K562 (cell line): ENCODE measurements at regions not wholly inside any gene's neighbourhood (a gene's known extent, or its start where the extent isn't known, plus 50 kb on each side); places are given as distances from the start of the nearest gene placed in this dataset.

Experiments
- ATAC-seq: fragments of 200-7000 bp; cut with Tn5 transposase; 3 replicates; pipeline ENCODE4 v1.9.1; 2020; ENCODE audit warnings: moderate library complexity
- BruUV-seq: library from RNA; stranded (reverse); fragments of 400-500 nt; replicated peaks from 2 replicates; lab custom pipeline; 2021; lab: Mats Ljungman, UMichigan
- CTCF ChIA-PET: fragments of 300-600 bp; formaldehyde crosslinking; extraction: SDS; loops from one replicate; lab custom pipeline; 2021; ENCODE audit warnings: low intra/inter-chr PET ratio; lab: Yijun Ruan, JAX
- POLR2A ChIA-PET: fragments of 300-600, 350-650 bp; sonication (Branson Sonifier 250); formaldehyde crosslinking; extraction: SDS; loops from one replicate; lab custom pipeline; 2021; ENCODE audit warnings: antibody characterized with exemption, inconsistent platforms; lab: Yijun Ruan, JAX
- DNase-seq, 4 experiments: peaks; one replicate each; pipeline versions ENCODE4 v3.0.0 to v3.0.0-alpha.2; 2011 to 2018; ENCODE audit warnings: low spot score in 3 of 4, mixed read lengths in 3 of 4; ENCODE audit errors: extremely low read depth in 1 of 4
- FAIRE-seq: peaks from 2 replicates; lab custom pipeline; 2011; peaks lifted over from hg19 to GRCh38; lab: Jason Lieb, UNC
- H2AFZ ChIP-seq: 2 replicates; pipeline ENCODE4 v1.6.0; 2011; ENCODE audit warnings: low read depth, low read length, control low read depth, inconsistent platforms
- H3K27ac ChIP-seq: fragments of 200-600 bp; 3 replicates; pipeline ENCODE4 v1.8.0; 2011; ENCODE audit warnings: low read depth, mild to moderate bottlenecking, control low read depth, inconsistent platforms, low read length, moderate library complexity, mixed read lengths; ENCODE audit errors: extremely low read depth
- H3K27me3 ChIP-seq, 2 experiments: fragments of 300-600 bp in 1 of 2; 2 replicates in 1 of 2; 3 replicates in 1 of 2; pipeline versions ENCODE4 v1.6.0 to v1.8.0; 2011; ENCODE audit warnings: inconsistent platforms in 2 of 2, low read length in 2 of 2, mild to moderate bottlenecking in 1 of 2, mixed read lengths in 1 of 2, moderate library complexity in 1 of 2; ENCODE audit not compliant: control insufficient read depth in 2 of 2, insufficient read depth in 2 of 2
- H3K36me3 ChIP-seq: fragments of 300-600 bp; 3 replicates; pipeline ENCODE4 v1.8.0; 2011; ENCODE audit warnings: mild to moderate bottlenecking, low read length, inconsistent platforms; ENCODE audit not compliant: control insufficient read depth, insufficient read depth
- H3K4me1 ChIP-seq, 2 experiments: fragments of 200-600 bp in 1 of 2; replicated peaks in 1 of 2; 2 replicates in 1 of 2; 3 replicates in 1 of 2; pipeline versions ENCODE4 v1.5.1 to v1.8.0; 2011; ENCODE audit warnings: inconsistent platforms in 2 of 2, low read length in 2 of 2, mild to moderate bottlenecking in 1 of 2, mixed read lengths in 1 of 2, moderate library complexity in 1 of 2; ENCODE audit not compliant: control insufficient read depth in 2 of 2, insufficient read depth in 2 of 2
- H3K4me2 ChIP-seq: 2 replicates; pipeline ENCODE4 v1.6.1; 2011; ENCODE audit warnings: low read length, control low read depth, inconsistent platforms, mixed read lengths; ENCODE audit not compliant: insufficient read depth
- H3K4me3 ChIP-seq: fragments of 200-600 bp; sonication (generic), shearing (Covaris generic); 2 replicates; pipeline ENCODE4 v1.5.1; 2016; ENCODE audit warnings: control low read depth, inconsistent platforms
- H3K79me2 ChIP-seq: fragments of 200-600 bp; 3 replicates; pipeline ENCODE4 v1.8.0; 2011; ENCODE audit warnings: low read length, inconsistent platforms; ENCODE audit not compliant: control insufficient read depth, insufficient read depth
- H3K9ac ChIP-seq, 2 experiments: 2 replicates each; pipeline versions ENCODE4 v1.6.0 to v1.6.1; 2011; ENCODE audit warnings: low read depth in 2 of 2, low read length in 2 of 2, control low read depth in 1 of 2, inconsistent platforms in 1 of 2, mild to moderate bottlenecking in 1 of 2, mixed read lengths in 1 of 2; ENCODE audit not compliant: insufficient read depth in 1 of 2
- H3K9me1 ChIP-seq: one replicate; pipeline ENCODE4 v1.6.0; 2011; ENCODE audit warnings: inconsistent platforms, mild to moderate bottlenecking, low read length, moderate library complexity; ENCODE audit not compliant: control insufficient read depth, insufficient read depth
- H3K9me3 ChIP-seq: replicated peaks from 2 replicates; pipeline ENCODE4 v1.5.1; 2011; ENCODE audit warnings: low read depth, low read length, inconsistent platforms; ENCODE audit not compliant: control insufficient read depth, insufficient read depth
- H4K20me1 ChIP-seq: replicated peaks from 2 replicates; pipeline ENCODE4 v1.6.1; 2011; ENCODE audit warnings: low read length, inconsistent platforms, mixed read lengths; ENCODE audit not compliant: control insufficient read depth, insufficient read depth
- HMG20B ChIP-seq: fragments of 250-450 bp; sonication (Bioruptor Pico); IDR thresholded peaks from 2 replicates; pipeline ENCODE4 v1.5.0; 2021; ENCODE audit warnings: mild to moderate bottlenecking
- NFIC ChIP-seq: fragments of 450-650 bp; IDR thresholded peaks from 2 replicates; pipeline ENCODE4 v1.6.1; 2017; ENCODE audit warnings: mild to moderate bottlenecking, inconsistent platforms
- ZBTB8A ChIP-seq: fragments of 450-650 bp; IDR thresholded peaks from 2 replicates; pipeline ENCODE4 v1.6.1; 2018; ENCODE audit warnings: mild to moderate bottlenecking, moderate library complexity; ENCODE audit not compliant: partially characterized antibody
- ZNF551 ChIP-seq: fragments of 250-450 bp; sonication (Bioruptor Pico); IDR thresholded peaks from 2 replicates; pipeline ENCODE4 v1.5.0; 2021; ENCODE audit warnings: mild to moderate bottlenecking, moderate library complexity
- ZNF695 ChIP-seq: fragments of 450-650 bp; formaldehyde crosslinking; IDR thresholded peaks from 2 replicates; pipeline ENCODE4 v1.4.0; 2020; ENCODE audit warnings: mild to moderate bottlenecking, moderate library complexity
- WGBS: fragments of 100-300 bp; shearing (Covaris generic); methylation state at CpG from one replicate; pipeline ENCODE4 v1.1.6; 2016; ENCODE audit warnings: low coverage, mixed read lengths; ENCODE audit not compliant: insufficient coverage; ENCODE audit errors: missing lambda C conversion rate; 5-methylcytosine and 5-hydroxymethylcytosine counted together
- in situ Hi-C: fragments of 300-500 bp; cut with MboI; formaldehyde crosslinking; loops from 4 replicates; pipeline ENCODE4 v1.15.0; 2018; ENCODE audit warnings: inconsistent platforms, mixed read lengths
- intact Hi-C: fragments of 100-400 bp; cut with micrococcal nuclease; formaldehyde crosslinking; loops from 2 replicates; pipeline ENCODE4 v1.14.2; 2022
- TF ChIP-seq, protein P1 (sequence below): fragments of 450-650 bp; formaldehyde crosslinking; IDR thresholded peaks from 2 replicates; pipeline ENCODE4 v1.4.0; 2022; ENCODE audit warnings: missing genetic modification characterization

- ATAC-seq, result no peak
- in situ Hi-C loops, result no loop called here
- Histone ChIP-seq H3K9me1 (no peaks in the 10 kb centered on the region), H3K4me1 (no peaks in the 10 kb centered on the region), H3K9me3 (no peaks in the 10 kb centered on the region), H3K4me2 (no peak overlapping the region)
- TF ChIP-seq HMG20B (CRISPR knock-in tag), result no peak
- TF ChIP-seq NFIC, result peak; percentile 77
- TF ChIP-seq, all 486 proteins: peak for 1
- no peaks in the 10 kb centered on the region for H3K79me2 ChIP-seq
- DNase-seq (no peak), FAIRE-seq (no peak)
- H3K27ac ChIP-seq, result no peak overlapping the region
- intact Hi-C loops, result no loop called here
- H2AFZ ChIP-seq, result no peak overlapping the region
- H3K27me3 ChIP-seq, result peaks cover 13 to 50% of the 10 kb centered on the region in 2 experiments; a peak in 4 of 5 replicates
- ChIA-PET POLR2A (interaction anchor here (0.6 kb wide), 1 partner anchor 263 kb away, joined by 3 read pairs; no protein-coding TSS in a partner anchor), CTCF (interaction anchor here (1.9 kb wide), 1 partner anchor 254 kb away, joined by 10 read pairs; no protein-coding TSS in a partner anchor)
- H3K36me3 ChIP-seq, result no peaks in the 10 kb centered on the region
- no peaks in the 10 kb centered on the region; the same call in 1 of the 2 replicates for H4K20me1 ChIP-seq
- no peak overlapping the region for H3K9ac ChIP-seq
- no peak overlapping the region for H3K4me3 ChIP-seq
- WGBS, result 2% methylated on average over 6 of the region's 6 CpGs
- BruUV-seq, result no TSS peak
These were observed 135.6 kb upstream of the IRX4 start for GRCh38 chr5:2018390-2018724.

DNA sequence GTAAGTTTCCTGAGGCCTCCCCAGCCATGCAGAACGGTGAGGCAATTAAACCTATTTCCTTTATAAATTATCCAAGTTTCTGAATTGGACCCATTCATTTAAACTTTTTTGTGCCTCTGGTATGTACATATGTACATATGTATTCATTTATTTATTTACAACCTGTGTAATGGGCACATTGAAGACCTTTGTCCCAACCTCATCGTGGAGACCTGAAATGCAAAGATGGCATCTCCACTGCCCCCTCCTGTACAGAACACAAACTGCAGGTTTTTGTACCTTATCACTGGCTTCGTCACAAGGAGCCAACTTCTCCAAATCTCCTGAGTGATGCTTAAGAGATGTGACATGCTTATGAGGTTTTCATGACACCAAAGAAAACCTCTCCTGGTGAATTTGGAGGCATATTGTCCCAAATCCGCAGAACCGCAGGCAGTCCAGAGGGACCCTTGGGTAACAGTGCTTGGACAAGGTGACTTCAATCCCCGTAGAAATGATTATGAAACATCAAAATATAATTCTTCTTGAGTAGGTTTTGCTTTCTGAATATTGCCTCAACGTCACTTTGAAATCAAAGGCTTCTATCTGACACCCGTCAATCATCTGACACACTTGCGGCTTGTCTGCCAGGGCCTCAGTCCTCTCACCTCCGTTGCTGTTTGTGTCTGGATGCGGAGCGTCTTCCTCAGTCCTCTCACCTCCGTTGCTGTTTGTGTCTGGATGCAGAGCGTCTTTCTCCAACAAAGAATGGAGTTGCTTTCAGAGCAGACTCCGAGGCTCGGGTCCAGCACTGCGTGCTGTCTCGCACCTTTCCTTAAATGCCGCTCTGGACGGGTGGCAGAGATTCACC is 135.0 kb upstream of the IRX4 start:
- in situ Hi-C loops, result no loop called here
- intact Hi-C loops, result loop anchor here (2.0 kb wide), 1 partner anchor 255 kb away; no protein-coding TSS in a partner anchor
- FAIRE-seq (peak; percentile 97), ATAC-seq (peak; percentile 82), DNase-seq (peak; percentile 59 to 71 (median 66))
- ChIA-PET CTCF (interaction anchor here (1.9 kb wide), 1 partner anchor 253 kb away, joined by 10 read pairs; no protein-coding TSS in a partner anchor), POLR2A (no interaction called here)
- H3K9me1 ChIP-seq, result no peaks in the 10 kb centered on the region
- H3K9ac ChIP-seq, result no peak overlapping the region
- no peak overlapping the region for H2AFZ ChIP-seq
- WGBS, result 7% methylated on average over 20 of the region's 20 CpGs
- no peaks in the 10 kb centered on the region for H3K36me3 ChIP-seq
- H3K9me3 ChIP-seq, result no peaks in the 10 kb centered on the region
- peaks cover 14 to 52% of the 10 kb centered on the region in 2 experiments; a peak in 4 of 5 replicates for H3K27me3 ChIP-seq
- no peaks in the 10 kb centered on the region for H3K4me1 ChIP-seq
- no peak overlapping the region for H3K4me2 ChIP-seq
- no peak overlapping the region for H3K27ac ChIP-seq
- no peak overlapping the region for H3K4me3 ChIP-seq
- H4K20me1 ChIP-seq, result no peaks in the 10 kb centered on the region; the same call in 1 of the 2 replicates
- BruUV-seq, result no TSS peak
- no peaks in the 10 kb centered on the region for H3K79me2 ChIP-seq
- TF ChIP-seq ZNF695 (CRISPR knock-in tag), result no peak
- no peak for TF ChIP-seq ZNF551 (CRISPR knock-in tag)
- TF ChIP-seq ZBTB8A, result no peak
- TF ChIP-seq, protein P1, sequence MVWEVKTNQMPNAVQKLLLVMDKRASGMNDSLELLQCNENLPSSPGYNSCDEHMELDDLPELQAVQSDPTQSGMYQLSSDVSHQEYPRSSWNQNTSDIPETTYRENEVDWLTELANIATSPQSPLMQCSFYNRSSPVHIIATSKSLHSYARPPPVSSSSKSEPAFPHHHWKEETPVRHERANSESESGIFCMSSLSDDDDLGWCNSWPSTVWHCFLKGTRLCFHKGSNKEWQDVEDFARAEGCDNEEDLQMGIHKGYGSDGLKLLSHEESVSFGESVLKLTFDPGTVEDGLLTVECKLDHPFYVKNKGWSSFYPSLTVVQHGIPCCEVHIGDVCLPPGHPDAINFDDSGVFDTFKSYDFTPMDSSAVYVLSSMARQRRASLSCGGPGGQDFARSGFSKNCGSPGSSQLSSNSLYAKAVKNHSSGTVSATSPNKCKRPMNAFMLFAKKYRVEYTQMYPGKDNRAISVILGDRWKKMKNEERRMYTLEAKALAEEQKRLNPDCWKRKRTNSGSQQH (CRISPR knock-in tag), result no peak
